Activated CD4-positive, alpha-beta T cell treated with anti-CD3 and anti-CD28 coated beads, Interleukin-2, Interleukin-6, amounts not matched to agents 100 ng/mL and 50 ng/mL, durations not matched to agents 16 hours and 8 hours (primary cell): ENCODE measurements at regions not wholly inside any gene's neighbourhood (a gene's known extent, or its start where the extent isn't known, plus 50 kb on each side); places are given as distances from the start of the nearest gene placed in this dataset.
"Not testable (repeated sequence)": the region's sequence is repeated elsewhere in the genome, so short reads cannot be mapped to it uniquely, and the experiment has no call there.

Experiments
- DNase-seq: peaks from one replicate; pipeline ENCODE4 v3.0.0-alpha.2; 2020

DNA sequence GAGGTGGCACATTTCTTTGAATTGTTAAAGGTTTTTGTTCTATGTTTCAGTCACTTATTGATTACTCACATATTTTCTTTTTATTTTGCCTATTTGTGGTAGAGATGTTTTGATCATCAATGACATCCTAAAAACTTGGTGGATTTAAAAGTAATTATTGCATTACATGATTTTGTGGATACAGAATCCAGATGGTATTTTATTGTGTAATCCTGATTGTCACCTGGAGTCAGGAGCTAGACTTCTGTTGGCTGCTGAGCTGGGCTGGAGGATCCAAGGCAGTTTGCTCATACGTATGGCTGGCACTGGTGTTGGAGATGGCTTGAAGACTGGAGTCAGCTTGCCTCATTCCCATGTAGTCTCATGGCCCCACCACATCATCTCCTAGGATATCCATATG is 1009.6 kb upstream of the PCDH7 start:
- no peak for DNase-seq

DNA sequence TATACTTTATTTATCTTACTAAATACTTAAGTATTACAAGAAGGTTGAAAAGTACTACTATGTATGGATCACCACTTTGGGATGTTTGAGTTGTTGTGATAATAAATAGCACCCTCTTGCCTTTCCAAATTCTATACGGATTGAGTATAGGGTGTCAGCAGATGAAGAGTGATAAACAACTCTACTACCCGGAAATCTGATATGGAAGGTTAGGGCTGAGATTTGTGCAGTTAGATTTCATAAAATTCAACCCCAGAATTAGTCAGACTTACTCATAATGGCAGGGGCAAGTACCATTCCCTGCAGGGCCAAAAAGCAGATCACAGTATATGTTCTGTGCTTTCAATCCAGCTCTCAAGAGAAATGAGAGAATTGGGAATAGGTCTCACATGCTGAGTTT is 1008.9 kb upstream of the PCDH7 start:
- no peak for DNase-seq

DNA sequence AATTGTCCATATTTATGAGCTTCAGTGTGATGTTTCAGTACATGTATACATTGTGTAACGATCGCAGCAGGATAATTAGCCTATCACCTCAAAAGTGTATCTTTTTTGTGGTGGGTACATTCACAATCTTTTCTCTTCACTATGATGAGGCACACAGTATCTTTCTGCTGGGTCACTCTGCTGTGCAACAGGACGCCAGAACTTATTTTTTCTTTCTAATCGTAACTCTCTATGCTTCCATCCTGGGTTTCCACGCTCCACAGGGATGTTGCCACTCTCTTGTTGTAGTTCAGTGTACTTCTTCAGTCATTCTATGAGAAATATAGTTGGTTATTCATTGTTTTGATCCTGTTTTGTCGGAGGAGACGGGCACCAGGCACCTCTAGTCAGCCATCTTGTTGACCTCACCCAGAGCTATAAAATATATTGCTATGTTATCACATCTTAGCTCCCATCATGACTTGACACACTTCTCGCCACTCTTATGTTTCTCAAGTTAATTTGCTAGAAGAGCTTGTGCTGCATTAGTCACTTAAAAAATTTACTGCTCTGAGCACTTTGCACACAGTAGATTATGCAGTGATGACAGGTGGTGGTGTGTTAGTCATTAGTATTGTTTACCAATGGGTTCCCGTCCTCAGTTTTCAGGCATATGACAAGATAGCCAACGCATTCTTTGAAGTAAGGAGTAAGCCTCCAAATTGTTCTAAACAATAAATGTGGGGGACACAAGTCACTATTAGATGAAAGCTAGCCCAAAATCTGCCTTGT is 1002.7 kb upstream of the PCDH7 start:
- DNase-seq = no peak

DNA sequence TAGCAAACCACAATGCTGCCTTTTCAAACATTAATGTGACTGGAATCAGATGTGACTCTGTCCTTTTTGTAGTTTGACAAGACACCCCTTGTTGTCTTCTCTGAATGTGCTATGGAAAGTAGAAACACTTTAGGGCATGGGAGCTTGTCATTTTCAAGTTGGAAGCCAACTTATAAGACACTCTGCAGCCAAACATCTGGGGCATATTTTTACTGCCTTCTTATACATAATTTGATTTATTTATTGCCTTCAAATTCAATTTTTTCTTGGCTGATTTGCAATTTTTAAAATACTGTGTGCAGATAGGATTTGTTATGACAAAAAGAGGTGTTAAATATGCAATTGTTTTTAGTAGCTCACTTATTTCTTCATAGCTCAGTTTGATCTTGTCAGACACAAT is 1002.0 kb upstream of the PCDH7 start:
- DNase-seq = no peak

DNA sequence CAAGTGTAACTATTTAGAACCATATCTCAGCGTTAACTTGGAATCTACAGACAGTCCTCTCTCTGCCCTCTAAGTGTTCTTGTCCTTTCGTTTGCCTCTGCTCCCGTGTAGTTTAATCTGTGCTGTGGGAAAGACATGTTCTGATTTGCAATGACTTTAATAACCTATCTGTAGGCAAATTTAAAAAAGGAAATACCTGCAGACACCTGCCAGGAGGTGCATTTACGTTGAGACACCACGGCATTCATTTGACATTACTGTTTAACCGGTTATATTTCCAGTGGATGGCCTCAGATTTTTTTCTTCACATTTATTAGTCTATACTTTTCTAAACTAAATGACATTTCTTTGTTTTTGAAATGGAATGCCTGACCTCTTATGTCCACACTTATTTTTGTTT is 997.9 kb upstream of the PCDH7 start:
- DNase-seq = no peak

DNA sequence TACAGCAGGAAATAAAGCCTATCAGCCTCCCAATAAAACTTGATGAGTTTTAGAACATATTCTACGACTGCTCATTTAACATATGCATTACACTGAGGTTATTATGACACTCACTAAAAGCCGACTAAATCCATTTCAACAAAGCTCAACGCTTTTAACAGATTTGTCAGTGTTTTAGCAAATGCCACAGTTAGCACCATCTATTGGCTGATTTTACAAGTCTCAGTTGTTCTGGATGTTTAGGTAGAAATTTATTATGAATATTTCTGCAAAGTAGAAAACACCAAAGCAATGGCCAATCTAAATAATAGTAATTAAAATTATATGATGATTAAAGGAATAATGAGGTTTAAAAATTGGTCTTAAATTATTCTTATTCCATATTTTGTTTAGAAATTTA is 993.2 kb upstream of the PCDH7 start:
- DNase-seq = no peak

DNA sequence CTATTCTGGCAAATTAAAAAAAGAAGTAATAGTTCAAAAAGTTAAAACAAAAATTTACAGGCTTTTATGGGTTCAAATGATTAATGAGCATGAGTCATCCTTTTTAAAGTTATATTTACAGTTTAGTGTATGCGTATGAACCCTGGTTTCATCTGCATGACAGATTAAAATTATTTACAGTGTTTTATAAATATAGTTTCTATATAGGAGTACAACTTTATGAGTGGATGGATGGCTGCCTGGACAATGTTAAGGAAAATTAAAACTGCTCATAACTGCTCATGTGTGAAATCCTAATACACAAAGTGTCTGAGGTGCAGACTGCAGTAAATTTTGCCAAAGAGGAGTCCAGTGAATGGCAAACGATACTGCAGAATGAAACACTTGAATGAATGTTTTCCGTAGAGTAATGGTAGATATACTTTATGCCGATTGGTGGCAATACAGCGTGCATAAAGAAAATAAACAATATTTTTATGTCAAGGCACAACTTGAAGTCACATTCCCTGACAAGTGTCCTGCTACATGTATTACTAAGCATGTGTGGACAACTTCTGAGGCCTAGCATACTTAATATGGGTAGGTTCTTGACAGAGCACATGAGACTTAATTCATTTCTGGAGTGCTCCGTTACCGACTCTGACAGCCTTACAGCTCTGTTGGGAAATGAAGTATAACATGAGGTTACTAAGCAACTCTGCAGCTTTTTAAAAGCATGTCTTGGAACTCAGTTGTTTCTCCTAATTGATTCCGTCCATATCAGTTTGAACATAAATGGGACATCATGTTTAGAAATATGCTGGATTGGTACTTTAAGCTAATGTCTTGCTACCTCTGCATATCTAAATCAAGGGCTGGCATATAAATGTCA is 985.6 kb upstream of the PCDH7 start:
- no peak for DNase-seq

DNA sequence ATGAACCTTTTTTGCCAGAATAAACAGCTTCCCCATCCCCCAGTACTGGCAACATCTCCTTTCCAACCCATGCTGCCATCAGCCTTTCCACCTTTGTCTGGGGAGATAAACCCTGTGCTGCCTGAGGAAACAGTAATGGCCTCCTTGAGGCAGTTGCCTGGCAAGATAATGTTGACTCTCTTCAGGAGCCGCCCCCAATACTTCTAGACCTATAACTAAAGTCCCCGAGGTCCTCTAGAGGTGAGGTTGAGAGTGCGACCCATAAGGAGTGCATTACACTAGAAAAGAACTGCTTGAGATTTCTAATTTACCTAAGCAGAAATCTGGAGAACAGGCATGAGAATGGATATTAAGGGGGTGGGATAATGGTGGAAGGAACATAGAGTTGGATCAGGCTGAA is 963.2 kb upstream of the PCDH7 start:
- no peak for DNase-seq

DNA sequence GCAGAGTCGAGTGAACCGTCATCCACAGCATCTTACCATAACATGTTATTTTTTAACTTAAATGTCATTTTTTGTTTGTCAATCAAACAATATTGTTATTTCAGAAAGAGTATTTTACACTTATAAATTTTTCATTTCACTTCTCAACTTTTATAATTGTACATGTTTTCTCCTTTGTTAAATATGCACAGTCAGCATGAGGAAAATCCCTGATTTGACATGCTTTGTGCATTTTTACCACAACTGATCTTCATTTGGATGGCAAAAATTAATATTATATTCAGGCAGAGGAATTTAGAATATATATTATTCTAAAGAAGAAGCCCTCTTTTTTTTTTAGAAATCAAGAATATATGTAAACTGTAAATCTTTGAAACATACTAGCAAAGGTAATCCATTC is 958.0 kb upstream of the PCDH7 start:
- DNase-seq = no peak

DNA sequence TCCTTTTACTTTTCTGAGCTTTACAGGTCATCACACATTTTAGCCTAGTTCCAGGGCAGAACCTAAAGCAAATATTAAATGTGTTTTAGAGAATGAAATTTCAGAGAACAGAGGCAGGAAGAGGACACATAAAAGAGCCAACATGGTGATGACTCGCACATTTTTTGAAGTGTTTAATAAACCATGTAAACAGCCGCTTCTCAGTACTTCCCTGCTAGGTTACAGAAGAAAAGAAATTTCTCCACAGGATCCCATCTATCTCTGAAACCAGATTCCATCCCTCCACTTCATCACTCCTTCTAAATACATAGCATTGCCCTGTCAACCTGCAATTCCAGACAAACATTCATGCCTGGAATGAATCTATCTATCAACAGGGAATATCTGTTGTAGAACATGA is 949.5 kb upstream of the PCDH7 start:
- DNase-seq = no peak

DNA sequence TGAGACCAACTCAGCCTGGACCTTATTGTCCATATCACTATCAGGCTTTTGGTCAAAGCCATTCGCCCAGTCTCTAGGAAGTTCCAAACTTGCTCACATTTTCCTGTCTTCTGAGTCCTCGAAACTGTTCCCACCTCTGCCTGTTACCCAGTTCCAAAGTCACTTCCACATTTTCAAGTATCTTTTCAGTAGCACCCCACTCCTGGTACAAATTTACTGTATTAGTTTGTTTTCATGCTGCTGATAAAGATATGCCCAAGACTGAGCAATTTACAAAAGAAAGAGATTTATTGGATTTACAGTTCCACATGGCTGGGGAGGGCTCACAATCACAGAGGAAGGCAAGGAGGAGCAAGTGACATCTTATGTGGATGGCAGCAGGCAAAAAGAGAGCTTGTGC is 932.0 kb upstream of the PCDH7 start:
- not testable (repeated sequence) for DNase-seq

DNA sequence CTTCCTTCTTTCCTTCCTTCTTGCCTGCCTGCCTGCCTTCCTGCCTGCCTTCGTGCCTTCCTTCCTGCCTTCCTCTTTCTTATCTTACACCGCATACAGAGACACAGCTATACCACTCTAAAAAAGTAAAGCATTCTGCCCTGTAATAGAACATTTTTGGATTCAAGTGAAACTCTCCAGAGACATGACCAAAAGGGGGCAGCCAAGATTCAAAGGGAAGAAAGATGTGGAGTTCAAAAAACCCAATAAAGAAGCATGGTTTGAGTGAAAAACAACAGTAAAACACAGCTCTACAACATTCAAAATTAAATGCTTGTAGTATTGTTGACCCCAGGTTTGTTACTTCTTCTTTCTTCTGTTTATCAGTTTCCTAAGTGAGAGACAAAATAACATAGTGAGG is 914.9 kb upstream of the PCDH7 start:
- no peak for DNase-seq

DNA sequence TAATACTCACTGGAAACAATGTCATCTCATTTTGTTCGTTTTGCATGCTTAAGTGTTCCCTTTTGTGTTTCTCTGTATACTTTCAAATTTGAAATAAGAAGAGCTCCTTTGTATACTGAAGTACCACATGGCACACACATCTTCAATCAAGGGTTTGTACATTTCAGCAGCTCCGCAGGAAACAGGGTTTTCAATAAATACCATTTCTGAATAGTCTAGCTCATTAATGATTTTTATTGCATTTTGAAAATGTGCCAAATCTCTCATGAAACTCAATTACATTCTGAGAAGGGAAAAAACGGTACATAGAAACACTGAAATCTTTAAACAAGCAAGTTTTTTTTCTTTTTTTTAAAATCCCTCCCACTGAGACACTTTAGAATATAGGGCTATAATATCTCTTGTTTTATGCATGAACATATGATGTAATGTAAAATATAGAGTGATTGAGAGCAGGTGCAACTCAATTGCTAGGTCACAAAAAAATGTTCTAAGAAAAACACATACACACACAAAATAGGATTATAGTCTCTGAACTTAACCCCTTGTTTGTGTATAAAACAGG is 914.2 kb upstream of the PCDH7 start:
- DNase-seq = no peak

DNA sequence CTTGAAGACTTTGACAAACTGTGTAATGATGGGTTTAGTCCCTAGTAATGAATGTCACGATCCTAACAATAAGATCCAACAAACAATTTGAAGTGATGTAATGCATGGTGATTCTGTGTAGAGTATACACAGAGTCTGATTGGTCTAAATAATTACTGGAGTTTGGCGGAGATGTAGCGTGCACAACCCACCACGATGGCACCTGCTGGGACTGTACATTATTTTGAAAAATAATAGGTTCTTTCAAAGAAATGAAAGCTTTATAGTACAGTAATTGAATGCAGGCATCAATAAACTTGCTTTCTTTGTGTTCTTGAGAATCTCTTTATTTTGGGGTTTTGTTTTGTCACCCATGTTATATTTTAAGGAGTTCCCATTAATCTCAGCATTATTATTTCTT is 902.2 kb upstream of the PCDH7 start:
- no peak for DNase-seq

DNA sequence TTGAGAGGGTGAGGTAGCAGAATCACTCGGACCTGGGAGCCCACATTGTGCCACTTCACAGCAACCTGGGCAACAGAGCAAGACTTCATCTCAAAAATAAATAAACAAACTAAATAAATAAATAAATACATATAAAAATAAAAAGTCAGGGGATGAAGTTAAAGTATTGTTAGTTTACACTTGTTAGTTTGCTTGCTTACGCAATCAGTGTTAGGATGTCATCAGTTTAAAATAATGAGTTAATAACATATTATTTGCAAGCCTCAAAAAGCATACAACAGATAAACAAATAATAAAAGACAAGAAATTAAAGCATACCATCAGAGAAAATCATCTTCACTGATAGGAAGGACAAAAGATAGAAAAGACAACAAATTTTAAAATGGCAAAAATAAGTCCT is 891.1 kb upstream of the PCDH7 start:
- no peak for DNase-seq

DNA sequence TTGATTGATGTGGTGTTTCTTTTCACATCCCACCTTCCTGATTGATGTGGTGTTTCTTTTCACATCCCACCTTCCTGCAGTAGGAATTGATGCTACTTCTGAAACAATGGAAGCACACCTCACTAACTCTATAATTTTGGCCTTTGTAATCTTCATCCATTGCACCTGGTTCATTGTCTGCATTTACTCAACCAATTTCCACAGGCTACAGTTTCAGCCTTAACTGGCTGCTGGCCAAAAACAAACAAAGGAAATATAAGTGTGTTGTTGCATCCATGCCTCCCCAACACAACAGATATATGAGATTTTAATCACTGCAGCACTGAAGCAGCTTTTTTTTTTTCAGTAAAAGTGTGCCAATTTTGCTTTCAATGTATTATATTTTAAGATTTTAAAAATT is 867.6 kb upstream of the PCDH7 start:
- DNase-seq = no peak

DNA sequence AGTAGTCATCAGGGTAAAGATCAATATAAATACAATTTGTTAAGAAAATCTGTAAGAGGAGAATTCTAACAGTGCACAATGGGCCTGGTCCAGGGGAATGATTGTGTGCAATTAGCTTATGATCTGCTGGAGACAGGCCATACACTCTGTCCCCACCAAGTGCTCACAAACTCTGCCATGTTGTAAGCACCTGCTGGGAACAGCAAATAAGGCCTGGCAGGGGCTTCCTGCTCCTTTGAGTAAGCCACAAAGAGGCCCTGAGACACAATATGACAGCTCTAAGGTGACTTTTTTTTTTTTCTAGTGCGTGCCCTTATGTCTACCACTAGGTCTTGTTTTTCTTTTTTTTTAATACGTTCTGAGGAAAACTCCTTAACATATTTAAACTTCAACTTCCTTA is 866.3 kb upstream of the PCDH7 start:
- no peak for DNase-seq

DNA sequence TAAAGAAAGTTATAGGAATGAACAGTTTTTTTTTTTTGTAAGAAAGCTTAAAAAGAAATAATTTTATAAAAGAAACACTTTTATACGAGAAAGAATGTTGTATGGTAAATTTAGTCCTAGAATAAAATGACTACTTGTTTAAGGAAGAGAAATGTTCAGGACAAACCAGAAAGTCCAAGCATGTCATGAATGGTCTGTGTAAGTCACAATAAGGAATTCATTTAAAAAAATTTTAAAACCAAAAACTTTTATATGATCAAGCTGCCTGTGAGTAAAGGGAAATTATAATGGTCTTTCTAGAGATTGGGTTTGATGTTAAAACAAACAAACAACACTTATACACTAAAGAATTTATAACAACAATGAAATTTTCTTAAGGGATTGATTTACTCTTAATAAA is 858.9 kb upstream of the PCDH7 start:
- no peak for DNase-seq

DNA sequence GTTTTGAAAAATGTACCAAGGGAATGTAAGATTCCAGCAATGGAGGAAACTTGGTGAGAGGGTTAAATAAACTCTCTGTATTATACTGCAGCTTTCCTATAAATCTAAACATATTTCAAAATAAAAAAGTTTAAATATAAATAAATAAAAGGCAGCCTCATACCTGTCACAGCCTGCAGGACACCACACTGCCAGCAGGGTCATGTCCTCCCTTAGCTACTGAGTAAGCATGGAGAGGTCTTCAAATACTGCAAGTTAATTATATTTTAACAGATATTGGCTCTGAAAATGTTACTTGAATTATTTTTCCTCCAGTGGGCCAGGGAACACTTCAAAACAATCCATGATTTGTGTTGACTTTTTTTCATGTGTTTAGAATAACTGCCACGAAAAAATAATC is 852.8 kb upstream of the PCDH7 start:
- DNase-seq = no peak

DNA sequence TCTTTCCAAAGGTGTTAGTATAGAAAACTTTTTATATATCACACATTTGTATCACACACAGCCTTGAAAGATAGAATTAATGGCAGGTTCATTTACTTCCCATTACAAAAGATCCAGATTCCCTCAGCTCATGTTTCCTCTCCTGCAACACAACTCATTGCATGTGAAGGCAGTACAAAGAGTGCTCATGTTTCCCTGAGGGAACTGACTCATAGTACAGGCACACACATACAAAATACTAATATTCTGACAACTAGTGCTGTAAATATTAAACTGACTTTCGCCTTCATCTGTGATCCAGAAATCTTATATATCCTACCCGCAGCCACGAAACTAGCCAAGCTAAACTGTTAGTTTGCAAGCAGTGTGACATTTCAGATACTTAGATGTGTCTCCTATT is 819.8 kb upstream of the PCDH7 start:
- DNase-seq = no peak

DNA sequence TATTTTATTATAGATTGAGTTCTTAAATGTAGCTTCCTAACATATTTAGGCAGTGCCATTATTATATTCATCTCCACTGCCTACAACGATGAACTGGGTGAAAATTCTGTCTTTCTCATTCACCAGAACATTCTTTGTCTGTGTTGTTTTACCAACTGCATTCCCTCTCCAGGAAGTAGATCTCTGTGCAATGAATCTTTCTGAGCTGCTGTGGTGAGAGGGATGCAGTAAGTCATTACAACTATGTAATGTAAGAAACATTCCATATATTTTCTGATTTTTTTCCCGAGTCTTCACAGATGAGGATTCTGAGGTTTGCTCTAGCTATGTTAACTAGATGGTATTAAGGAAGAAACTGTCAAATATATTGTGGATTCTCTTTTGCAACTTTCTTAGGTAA is 811.9 kb upstream of the PCDH7 start:
- no peak for DNase-seq

DNA sequence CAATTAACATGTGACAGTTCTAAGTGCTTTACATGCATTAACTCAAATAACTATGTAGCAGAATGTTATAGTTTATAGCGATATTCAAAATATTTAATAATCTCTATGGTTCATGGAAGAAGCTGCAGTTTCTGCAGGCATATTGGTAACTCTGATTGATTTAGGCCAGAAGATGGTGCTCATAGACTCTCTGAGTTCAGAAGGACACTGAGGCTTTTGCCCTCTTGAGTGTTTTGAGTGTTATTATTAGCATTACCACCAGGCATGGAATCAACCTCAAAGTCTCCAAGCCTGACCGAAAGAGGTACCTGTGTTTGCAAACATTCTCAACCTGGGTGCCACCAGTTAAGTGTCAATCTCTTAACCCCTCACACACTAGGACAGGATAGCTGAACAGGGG is 792.3 kb upstream of the PCDH7 start:
- no peak for DNase-seq

DNA sequence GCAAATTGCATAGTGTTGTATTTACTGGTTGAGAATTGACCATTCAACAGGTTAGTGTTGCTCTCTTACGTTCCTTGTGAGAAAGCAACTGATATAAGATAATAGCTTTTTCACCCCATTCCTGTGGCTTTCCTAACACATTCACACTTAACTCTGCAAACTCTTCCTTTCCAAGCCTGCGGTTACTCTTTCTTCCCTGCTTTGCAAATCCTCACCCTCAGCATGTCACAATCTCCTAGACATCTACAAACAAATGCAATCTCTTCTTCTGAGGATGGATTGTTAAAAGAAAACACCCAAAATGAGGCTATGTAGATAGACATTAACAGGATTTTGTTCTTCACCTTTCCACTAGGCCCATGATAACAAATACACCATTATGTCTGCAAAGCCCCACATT is 771.7 kb upstream of the PCDH7 start:
- no peak for DNase-seq

DNA sequence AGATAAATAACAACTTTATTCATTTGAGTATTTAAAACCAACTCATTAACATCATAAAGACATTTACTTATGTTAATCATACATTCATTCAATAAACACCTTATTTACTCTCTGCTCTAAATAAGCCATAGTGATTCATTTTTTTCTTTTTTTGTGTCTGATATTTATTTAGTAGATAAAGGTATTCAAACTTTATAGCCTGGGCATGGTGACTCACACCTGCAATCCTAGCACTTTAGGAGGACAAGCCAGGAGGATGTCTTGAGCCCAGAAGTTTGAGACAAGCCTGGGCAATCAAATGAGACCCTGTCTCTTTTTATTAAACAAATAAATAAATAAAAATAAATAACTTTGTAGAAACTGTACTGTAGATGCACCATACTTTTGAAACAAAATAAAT is 771.3 kb upstream of the PCDH7 start:
- DNase-seq = no peak
